Endothelial cell of umbilical vein (primary cell): ENCODE measurements at regions not wholly inside any gene's neighbourhood (a gene's known extent, or its start where the extent isn't known, plus 50 kb on each side); places are given as distances from the start of the nearest gene placed in this dataset.

Experiments used
- EZH2 ChIP-seq: IDR thresholded peaks from 2 replicates; pipeline ENCODE4 v1.6.1; 2012; ENCODE audit warnings: borderline replicate concordance, low read depth, mild to moderate bottlenecking, moderate library complexity, low read length, inconsistent platforms; ENCODE audit not compliant: severe bottlenecking
- GATA2 ChIP-seq: IDR thresholded peaks from 2 replicates; pipeline ENCODE4 v1.7.0; 2011; ENCODE audit warnings: low read depth, mild to moderate bottlenecking, moderate library complexity, mixed read lengths, low read length; ENCODE audit not compliant: insufficient read length, insufficient read depth
- JUN ChIP-seq: IDR thresholded peaks from 2 replicates; pipeline ENCODE4 v1.6.1; 2011; ENCODE audit warnings: borderline replicate concordance, low read depth; ENCODE audit not compliant: insufficient read length, insufficient read depth
- POLR2A ChIP-seq: IDR thresholded peaks from 2 replicates; pipeline ENCODE4 v1.6.1; 2012; ENCODE audit warnings: low read depth, mild to moderate bottlenecking, control low read depth, low read length
- TF ChIP-seq, protein P1 (sequence below), 2 donors: IDR thresholded peaks; 1 replicate in 1 of 2; 2 replicates in 1 of 2; pipeline ENCODE4 v1.5.1; 2011; ENCODE audit warnings: low read length in 2 of 2, mild to moderate bottlenecking in 2 of 2, moderate library complexity in 2 of 2, control low read depth in 1 of 2, inconsistent platforms in 1 of 2, low read depth in 1 of 2; ENCODE audit not compliant: insufficient read depth in 1 of 2; ENCODE audit errors: extremely low read depth in 1 of 2
- TF ChIP-seq, protein P2 (sequence below): IDR thresholded peaks from 2 replicates; pipeline ENCODE4 v1.6.1; 2011; ENCODE audit not compliant: insufficient read depth, insufficient read length

DNA sequence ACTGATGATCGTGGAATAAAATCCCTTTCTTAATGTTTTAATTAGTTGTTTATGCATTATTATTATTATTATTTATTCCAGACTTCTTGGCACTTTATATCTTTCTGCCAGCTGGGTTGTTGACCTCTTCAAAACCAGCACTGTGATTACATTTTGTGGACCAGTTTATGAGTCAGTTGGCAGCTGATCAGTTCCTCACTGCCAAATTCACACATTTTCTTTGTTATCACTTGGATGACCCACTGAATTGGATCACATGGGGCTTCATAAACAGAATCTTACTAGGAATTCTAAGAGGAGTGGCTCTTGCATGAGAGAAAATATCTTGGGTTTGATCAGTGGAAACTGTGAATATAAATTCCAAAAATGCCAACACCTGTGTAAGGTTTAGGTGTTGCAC lies 321.8 kb upstream of the SPRED2 start:
- TF ChIP-seq, protein P1, sequence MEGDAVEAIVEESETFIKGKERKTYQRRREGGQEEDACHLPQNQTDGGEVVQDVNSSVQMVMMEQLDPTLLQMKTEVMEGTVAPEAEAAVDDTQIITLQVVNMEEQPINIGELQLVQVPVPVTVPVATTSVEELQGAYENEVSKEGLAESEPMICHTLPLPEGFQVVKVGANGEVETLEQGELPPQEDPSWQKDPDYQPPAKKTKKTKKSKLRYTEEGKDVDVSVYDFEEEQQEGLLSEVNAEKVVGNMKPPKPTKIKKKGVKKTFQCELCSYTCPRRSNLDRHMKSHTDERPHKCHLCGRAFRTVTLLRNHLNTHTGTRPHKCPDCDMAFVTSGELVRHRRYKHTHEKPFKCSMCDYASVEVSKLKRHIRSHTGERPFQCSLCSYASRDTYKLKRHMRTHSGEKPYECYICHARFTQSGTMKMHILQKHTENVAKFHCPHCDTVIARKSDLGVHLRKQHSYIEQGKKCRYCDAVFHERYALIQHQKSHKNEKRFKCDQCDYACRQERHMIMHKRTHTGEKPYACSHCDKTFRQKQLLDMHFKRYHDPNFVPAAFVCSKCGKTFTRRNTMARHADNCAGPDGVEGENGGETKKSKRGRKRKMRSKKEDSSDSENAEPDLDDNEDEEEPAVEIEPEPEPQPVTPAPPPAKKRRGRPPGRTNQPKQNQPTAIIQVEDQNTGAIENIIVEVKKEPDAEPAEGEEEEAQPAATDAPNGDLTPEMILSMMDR (IDR thresholded peaks at IDR 0.05; ENCODE audit: extremely low read depth in 1 of 2, insufficient read depth in 1 of 2, low read depth in 1 of 2, low read length in 2 of 2), result no peak
- TF ChIP-seq GATA2 (no peak), POLR2A (no peak), JUN (no peak), EZH2 (no peak)
- TF ChIP-seq, protein P2, sequence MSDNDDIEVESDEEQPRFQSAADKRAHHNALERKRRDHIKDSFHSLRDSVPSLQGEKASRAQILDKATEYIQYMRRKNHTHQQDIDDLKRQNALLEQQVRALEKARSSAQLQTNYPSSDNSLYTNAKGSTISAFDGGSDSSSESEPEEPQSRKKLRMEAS, result no peak
